ENCODE measurements at regions not wholly inside any gene's neighbourhood (a gene's known extent, or its start where the extent isn't known, plus 50 kb on each side); places are given as distances from the start of the nearest gene placed in this dataset.
"Not testable (repeated sequence)": the region's sequence is repeated elsewhere in the genome, so short reads cannot be mapped to it uniquely, and the experiment has no call there.

DNA sequence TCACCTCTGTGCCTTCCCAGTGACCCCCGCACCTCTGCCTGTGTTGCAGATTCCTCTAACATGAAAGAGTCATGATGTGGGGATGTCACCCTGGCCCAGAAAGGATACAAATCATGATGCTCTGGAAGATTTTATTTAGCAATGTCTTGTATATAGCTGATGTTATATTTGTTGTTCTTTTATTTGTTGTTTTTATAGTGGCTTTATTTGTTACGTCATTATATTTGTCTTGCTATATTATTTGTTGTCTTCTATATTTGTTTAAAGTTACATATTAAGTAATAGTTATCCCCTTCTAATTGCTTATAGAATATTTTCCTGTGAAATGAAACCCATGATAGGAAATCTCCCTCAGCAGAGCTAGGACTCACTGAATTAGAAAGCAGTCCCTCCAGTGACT, 1149.2 kb downstream of the UQCRFS1 start:
- no peak for DNase-seq
- intact Hi-C loops (cut with DNase I): no loop called here
- Histone ChIP-seq H3K9me3 (peaks cover 0 to 6% (median 0%) of the 10 kb centered on the region in 4 donors), H3K36me3 (no peaks in the 10 kb centered on the region), H3K27me3 (no peaks in the 10 kb centered on the region), H3K27ac (no peak overlapping the region), H3K4me1 (no peaks in the 10 kb centered on the region), H3K4me3 (no peak overlapping the region)
- 63 to 91% methylated on average over 2 of the region's 2 CpGs for WGBS, 2 donors
- TF ChIP-seq POLR2AphosphoS5 (IDR thresholded peaks at IDR 0.05): no peak
- TF ChIP-seq POLR2A (IDR thresholded peaks at IDR 0.05): no peak
- TF ChIP-seq, protein P1, sequence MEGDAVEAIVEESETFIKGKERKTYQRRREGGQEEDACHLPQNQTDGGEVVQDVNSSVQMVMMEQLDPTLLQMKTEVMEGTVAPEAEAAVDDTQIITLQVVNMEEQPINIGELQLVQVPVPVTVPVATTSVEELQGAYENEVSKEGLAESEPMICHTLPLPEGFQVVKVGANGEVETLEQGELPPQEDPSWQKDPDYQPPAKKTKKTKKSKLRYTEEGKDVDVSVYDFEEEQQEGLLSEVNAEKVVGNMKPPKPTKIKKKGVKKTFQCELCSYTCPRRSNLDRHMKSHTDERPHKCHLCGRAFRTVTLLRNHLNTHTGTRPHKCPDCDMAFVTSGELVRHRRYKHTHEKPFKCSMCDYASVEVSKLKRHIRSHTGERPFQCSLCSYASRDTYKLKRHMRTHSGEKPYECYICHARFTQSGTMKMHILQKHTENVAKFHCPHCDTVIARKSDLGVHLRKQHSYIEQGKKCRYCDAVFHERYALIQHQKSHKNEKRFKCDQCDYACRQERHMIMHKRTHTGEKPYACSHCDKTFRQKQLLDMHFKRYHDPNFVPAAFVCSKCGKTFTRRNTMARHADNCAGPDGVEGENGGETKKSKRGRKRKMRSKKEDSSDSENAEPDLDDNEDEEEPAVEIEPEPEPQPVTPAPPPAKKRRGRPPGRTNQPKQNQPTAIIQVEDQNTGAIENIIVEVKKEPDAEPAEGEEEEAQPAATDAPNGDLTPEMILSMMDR (IDR thresholded peaks at IDR 0.05): no peak
- TF ChIP-seq EP300 (IDR thresholded peaks at IDR 0.05): no peak

DNA sequence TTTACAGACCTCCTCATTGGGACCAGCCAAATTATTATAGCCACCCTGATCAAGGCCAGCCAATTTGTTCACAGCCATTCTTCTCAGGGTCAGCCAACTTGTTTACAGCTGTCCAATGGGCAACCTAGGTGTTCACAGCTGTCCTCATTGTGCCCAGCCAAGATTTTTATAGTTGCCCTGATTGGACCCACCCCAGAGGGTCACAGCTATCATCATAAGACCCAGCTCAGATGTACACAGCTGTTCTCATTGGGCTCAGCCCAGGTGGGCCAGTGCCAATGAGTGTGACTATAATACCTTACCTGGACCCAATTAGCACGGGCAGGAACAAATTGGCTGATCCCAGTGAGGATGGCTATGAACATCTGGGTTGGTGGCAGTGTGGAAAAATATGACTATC, 1151.8 kb downstream of the UQCRFS1 start:
- Histone ChIP-seq H3K27ac (no peak overlapping the region), H3K9me3 (peaks cover 0 to 8% (median 1%) of the 10 kb centered on the region in 4 donors), H3K4me1 (no peaks in the 10 kb centered on the region), H3K27me3 (no peaks in the 10 kb centered on the region), H3K4me3 (no peak overlapping the region), H3K36me3 (no peaks in the 10 kb centered on the region)
- TF ChIP-seq POLR2AphosphoS5 (IDR thresholded peaks at IDR 0.05): no peak
- no peak for TF ChIP-seq POLR2A (IDR thresholded peaks at IDR 0.05)
- no peak for TF ChIP-seq EP300 (IDR thresholded peaks at IDR 0.05)
- TF ChIP-seq, protein P1 (IDR thresholded peaks at IDR 0.05): no peak
- WGBS, 2 donors: 87 to 90% methylated on average over 1 of the region's 1 CpG
- intact Hi-C loops (cut with DNase I): no loop called here
- DNase-seq: no peak

DNA sequence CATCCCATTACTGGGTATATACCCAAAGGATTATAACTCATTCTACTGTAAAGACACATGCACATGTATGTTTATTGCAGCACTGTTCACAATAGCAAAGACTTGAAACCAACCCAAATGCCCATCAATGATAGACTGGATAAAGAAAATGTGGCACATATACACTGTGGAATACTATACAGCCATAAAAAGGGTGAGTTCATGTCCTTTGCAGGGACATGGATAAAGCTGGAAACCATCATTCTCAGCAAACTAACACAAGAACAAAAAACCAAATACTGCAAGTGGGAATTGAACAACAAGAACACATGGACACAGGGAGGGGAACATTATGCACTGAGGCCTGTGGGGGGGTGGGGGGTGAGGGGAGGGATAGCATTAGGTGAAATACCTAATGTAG, 1155.9 kb downstream of the UQCRFS1 start:
- H3K4me3 ChIP-seq; H3K4me1 ChIP-seq; H3K36me3 ChIP-seq; H3K27me3 ChIP-seq; H3K27ac ChIP-seq; H3K9me3 ChIP-seq; intact Hi-C loops (cut with DNase I); DNase-seq: not testable (repeated sequence)

DNA sequence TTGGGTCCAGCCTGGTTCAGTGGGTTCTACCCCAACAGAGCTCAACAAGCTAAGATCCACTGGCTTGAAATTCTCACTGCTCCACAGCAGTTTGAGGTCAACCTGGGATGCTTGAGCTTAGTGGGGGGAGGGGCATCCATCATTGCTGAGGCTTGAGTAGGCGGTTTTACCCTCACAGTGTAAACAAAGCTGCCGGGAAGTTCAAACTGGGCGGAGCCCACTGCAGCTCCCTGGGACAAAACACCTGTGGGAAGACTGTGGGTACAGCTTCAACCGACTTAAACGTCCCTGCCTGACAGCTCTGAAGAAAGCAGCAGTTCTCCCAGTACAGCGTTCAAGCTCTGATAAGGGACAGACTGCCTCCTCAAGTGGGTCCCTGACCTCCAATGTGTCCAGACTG, 1161.9 kb downstream of the UQCRFS1 start:
- H3K27ac ChIP-seq: no peak overlapping the region
- H3K36me3 ChIP-seq: no peaks in the 10 kb centered on the region
- TF ChIP-seq POLR2A (IDR thresholded peaks at IDR 0.05): no peak
- TF ChIP-seq, protein P1 (IDR thresholded peaks at IDR 0.05): no peak
- TF ChIP-seq EP300 (IDR thresholded peaks at IDR 0.05): no peak
- no peak for TF ChIP-seq POLR2AphosphoS5 (IDR thresholded peaks at IDR 0.05)
- H3K4me1 ChIP-seq: no peaks in the 10 kb centered on the region
- intact Hi-C loops (cut with DNase I): no loop called here
- H3K9me3 ChIP-seq: no peaks in the 10 kb centered on the region
- no peak overlapping the region for H3K4me3 ChIP-seq
- H3K27me3 ChIP-seq: no peaks in the 10 kb centered on the region
- WGBS, 2 donors: 22 to 64% methylated on average over 6 of the region's 6 CpGs
- DNase-seq: no peak

DNA sequence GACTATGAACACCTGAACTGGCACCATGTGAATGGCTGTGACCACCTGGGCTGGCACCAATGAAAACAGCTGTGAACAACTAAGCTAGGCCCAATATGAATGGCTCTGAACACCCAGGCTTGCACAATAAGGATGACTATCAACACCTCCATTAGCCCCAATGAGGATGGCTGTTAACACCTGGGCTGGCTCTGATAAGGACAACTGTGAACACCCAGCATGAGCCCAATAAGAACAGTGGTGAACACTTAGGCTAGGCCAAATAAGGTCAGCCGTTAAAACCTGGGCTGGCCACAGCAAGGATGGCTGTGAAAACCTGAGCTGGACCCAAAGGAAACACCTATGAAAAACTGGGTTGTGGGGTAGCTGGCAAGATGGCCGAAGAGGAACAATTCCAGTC, 1163.1 kb downstream of the UQCRFS1 start:
- TF ChIP-seq EP300 (IDR thresholded peaks at IDR 0.05) (no peak), POLR2AphosphoS5 (IDR thresholded peaks at IDR 0.05) (no peak), POLR2A (IDR thresholded peaks at IDR 0.05) (no peak)
- TF ChIP-seq, protein P1 (IDR thresholded peaks at IDR 0.05): no peak
- H3K27ac ChIP-seq: no peak overlapping the region
- no peaks in the 10 kb centered on the region for H3K36me3 ChIP-seq
- no peaks in the 10 kb centered on the region for H3K27me3 ChIP-seq
- 81 to 84% methylated on average over 2 of the region's 2 CpGs for WGBS, 2 donors
- intact Hi-C loops (cut with DNase I): no loop called here
- H3K9me3 ChIP-seq: no peaks in the 10 kb centered on the region
- no peak for DNase-seq
- no peak overlapping the region for H3K4me3 ChIP-seq
- no peaks in the 10 kb centered on the region for H3K4me1 ChIP-seq

All from sigmoid colon (tissue), 6 donors.